DMS53 (cell line): ENCODE measurements at regions not wholly inside any gene's neighbourhood (a gene's known extent, or its start where the extent isn't known, plus 50 kb on each side); places are given as distances from the start of the nearest gene placed in this dataset.

Experiments
- DNase-seq: peaks from one replicate; lab custom pipeline; 2025; lab: John Stamatoyannopoulos, UW

GRCh38 chr3:159127021-159127392 is 325.2 kb downstream of the MFSD1 start:
- no peak for DNase-seq

DNA sequence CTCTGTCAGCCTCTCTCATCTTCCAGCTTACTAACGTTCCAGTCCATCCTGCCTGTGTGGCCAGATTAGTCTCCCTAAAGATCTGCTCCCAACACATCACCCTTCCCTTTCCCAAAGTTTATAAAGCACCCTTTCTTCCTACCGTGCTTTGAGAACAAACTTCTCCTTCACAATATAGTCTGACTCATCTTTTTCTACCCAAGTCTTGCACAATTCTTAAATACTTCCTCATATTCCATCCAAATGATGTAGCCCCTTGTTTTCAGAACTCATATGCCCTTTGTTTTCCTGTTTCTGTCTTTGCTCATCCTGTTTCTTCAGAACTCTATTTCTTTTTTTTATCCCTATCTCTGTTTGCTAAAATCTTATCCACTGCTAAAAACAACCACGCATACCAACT is 326.8 kb downstream of the MFSD1 start:
- DNase-seq: no peak

DNA sequence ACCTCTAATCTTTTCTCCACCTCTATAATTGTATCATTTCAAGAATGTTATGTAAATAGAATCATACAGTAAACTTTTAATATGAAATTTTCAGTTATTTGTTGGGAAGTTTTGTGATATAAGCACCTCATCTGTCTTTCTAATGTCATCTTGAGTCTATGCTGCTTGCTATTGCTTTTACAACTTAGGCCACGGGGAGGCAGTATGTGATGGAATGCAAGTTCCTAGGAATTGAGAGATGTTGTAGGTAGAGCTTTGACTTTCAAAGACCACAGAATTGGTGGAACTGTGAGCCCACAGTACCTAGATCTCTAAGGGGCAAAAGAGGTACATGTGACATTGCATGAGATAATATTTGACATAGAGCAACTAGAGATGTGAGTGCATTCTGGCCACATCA is 328.3 kb downstream of the MFSD1 start:
- DNase-seq: peak; percentile 40

DNA sequence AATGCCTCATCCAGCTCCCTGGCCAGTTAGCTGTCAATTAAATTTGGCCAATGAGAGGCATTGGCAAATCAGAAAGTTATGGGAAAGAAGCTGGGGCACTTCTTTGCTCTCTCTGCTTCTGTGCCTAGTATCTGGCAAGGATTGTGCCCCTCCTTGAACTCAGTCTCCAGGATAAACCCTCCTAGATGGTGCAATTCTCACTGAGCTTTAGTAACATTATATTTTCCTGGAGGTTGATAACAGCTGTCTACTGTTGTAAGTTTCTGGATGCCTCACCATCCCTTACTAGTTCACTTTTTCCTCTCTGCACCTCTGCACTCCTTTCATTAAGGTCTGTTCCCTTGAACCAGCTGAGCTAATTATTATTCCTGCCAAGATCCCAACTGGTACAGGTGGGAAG is 329.5 kb downstream of the MFSD1 start:
- DNase-seq: no peak

GRCh38 chr3:159137949-159138348 is 336.1 kb downstream of the MFSD1 start:
- DNase-seq: peak; percentile 24

- DNase-seq: peak; percentile 49
Observed at GRCh38 chr3:159139326-159139725, 337.5 kb downstream of the MFSD1 start.

DNA sequence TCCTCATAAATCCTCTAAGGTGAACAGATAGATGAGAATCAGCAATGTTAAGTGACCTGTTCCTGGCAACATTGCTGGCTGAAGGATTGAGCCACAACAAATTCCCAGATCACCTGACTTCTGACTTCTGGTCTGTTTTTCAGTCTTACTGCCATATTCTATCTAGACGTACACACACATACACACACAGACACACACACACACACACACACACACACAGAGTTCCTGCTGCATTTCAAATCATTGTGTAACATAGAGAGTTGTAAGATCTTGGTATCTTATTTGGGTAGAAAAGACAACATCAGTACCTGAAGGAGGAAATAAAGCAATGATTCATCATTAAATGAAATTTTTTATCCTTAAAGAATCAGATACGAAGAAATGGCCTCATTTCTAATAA is 342.6 kb downstream of the MFSD1 start:
- DNase-seq: no peak

DNA sequence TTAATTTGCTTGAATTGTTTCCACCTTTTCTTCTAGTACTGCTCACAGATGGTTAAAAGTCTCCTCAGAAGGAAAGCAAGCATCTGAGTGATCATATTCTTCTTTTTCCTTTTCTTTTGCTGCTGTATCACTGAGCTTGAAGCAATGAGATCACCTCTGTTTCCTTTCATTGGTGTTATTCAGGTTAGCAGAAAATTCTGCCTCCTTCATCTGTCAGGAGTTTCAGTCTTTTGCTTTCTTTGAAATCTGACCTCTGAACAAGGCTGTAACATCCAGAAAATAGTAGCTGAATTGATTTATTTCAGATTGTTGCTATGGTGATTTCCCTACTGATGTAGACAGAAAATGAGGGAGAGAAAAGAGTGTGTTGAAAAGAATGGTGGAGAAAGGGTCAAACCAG is 343.0 kb downstream of the MFSD1 start:
- no peak for DNase-seq

- no peak for DNase-seq
Observed at GRCh38 chr3:159146392-159146791, 344.5 kb downstream of the MFSD1 start.

- no peak for DNase-seq
Observed at GRCh38 chr3:159146856-159147435, 345.1 kb downstream of the MFSD1 start.

DNA sequence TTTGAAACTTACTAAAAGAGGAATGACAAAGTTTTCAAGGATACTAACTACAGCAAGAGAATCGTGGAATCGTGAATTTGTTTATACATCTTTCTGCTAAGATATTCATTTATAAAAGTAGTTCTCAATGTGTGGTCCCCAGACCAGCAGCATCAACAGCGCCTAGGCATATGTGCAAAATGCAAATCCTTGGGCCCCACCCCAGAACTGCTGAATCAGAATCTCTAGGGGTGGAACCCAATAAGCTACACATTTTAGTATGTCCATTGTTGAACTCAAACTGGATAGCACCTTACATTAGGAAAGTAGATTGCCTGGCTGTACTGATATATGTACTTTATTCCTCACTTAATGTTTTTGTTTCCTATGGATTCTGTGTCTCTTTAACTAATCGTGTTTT is 346.0 kb downstream of the MFSD1 start:
- DNase-seq: no peak

DNA sequence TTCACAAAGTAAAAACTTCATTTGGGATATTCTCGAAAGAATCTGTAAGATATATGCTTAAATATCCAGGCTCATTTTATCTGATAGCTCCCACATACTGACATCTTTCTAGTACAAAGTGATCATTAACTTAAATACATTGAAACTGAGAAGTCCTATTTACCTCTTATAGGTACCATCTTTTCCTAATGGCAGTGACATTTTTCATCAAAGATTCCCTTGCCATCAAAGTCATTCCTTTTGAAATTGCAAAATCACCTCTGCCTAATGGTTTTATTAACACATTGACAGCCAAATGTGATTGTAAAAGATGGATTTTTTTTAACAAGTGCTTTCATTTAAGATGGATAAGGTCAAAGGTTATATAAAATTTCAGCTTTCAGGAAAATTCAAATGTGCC is 346.6 kb downstream of the MFSD1 start:
- DNase-seq: no peak

DNA sequence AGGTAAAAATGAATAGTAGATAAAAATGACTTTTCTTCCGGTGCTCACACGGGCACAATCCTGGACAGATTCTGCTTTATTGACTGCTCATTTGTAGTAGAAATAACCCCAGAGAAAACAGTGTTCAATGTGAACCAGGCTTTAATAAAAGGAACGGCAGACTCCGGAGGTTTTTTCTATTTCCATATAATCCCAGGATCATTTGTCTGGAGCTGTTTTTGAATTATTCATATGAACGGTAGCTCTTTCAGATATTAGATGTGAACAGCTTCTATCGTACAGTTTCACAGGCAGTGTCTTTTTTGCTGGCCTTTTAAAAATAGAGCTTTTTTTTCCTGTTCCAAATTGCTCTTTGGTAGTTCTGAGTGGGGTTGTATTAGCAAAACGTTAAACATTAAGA is 347.3 kb downstream of the MFSD1 start:
- no peak for DNase-seq

- DNase-seq: no peak
Observed at GRCh38 chr3:159149633-159150032, 347.8 kb downstream of the MFSD1 start.

GRCh38 chr3:159150180-159150579 is 348.3 kb downstream of the MFSD1 start:
- DNase-seq: no peak

GRCh38 chr3:159151130-159151529 is 349.3 kb downstream of the MFSD1 start:
- DNase-seq: no peak

DNA sequence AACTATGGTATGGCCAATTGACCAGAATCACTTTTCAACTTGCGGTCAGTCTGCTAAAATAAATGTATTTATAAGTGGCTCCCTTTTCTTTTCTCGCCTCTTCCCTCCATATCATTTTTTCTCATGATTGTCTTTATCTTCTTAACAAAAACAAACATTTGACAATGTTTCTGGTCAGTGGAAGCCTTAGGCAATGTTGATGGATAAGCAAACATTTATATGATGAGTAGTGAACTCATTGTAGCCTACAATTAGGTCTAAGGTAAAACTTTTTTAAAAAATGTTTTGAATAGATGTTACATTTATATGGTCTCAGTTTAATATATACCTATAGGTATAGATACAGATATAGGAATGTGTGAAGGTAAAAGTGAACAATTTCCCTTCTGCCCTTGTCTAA is 355.4 kb downstream of the MFSD1 start:
- DNase-seq: no peak

DNA sequence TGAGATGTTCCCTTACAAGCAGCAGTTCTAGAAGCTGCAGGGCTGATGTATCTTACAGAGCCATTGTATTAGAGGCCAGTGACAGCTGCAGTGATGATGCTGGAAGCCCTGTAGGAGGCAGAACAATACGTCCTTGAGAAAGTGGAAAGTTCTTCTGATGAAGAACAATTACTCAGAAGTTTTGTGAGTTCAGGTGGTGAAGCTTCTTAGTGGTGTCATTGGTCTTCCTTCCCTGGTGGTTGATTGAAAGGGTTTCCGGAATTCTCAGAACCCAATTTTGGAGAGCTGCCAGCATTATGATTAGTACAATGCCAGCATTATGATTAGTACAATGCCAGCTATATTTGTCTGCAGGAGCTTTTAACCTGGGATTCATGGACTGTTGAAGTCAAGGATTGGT is 356.4 kb downstream of the MFSD1 start:
- DNase-seq: no peak

- DNase-seq: no peak
Observed at GRCh38 chr3:159158801-159159200, 356.9 kb downstream of the MFSD1 start.

DNA sequence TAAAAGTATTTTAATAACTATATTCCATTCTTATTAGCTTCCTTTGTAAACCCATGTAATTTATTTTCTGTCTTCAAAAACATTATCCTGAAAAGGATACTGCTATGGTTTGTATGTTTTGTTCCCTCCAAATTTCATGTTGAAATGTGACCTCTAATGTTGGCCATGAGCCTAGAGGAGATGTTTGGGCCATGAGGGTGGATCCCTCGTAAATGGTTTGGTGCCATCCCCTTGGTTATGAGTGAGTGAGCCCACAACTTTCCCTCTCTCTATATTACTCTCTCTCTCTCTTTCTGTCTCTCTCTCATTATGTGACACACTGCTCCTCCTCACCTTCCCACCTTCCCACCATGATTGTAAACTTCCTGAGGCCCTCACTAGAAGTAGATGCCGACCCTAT is 357.7 kb downstream of the MFSD1 start:
- no peak for DNase-seq

- DNase-seq: no peak
Observed at GRCh38 chr3:159163656-159164055, 361.8 kb downstream of the MFSD1 start.

- DNase-seq: peak; percentile 64
Observed at GRCh38 chr3:159165961-159166360, 364.1 kb downstream of the MFSD1 start.

DNA sequence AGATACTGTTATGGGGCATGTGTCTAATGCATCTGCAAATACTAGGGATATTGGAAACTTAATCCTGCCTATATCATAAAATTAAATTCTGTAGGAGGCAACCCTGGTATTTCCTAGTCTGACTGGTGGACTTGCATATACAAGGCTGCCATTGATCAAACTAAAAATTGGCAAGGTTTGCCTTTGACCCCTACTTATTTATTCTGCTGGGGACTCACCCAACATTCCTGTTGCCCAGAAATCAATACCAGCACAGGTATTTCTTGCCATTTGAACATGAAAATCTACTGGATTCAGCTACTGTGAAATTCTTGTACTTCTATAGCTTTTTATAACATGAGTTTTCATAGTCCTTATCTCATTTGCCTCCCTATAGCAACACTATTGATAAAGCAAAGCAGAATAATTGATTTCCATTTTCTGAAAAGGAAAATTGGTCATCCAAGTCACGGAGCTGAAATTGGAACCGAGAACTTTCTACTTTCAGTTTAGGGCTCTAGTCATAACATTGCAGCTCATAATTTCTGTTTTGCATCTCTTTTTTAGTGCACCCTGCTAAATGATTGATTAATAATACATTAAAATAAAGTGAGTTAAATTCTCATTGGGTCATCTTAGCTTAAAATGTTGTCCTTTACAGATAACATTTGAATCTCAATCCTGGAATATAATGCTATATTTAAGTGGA is 365.2 kb downstream of the MFSD1 start:
- DNase-seq: no peak

DNA sequence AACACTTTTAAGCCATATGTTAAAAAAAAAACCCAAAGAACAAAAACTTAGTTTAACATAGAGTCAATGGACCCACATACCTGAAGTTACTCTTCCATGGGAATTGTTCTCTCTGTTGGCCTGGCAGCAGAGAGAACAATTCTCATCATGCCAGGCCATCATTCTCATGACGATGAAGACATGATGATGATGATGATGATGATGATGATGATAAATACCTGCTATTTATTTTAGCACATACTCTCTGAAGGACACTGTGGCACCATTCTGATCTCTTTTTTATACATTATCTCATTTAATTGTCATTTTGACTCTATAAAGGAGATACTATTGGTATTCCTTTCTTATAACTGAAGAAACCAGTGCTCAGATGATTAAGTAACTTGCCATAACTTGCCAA is 366.9 kb downstream of the MFSD1 start:
- DNase-seq: no peak
